Activated CD4-positive, alpha-beta T cell treated with anti-CD3 and anti-CD28 coated beads for 36 hours (primary cell): ENCODE measurements at regions not wholly inside any gene's neighbourhood (a gene's known extent, or its start where the extent isn't known, plus 50 kb on each side); places are given as distances from the start of the nearest gene placed in this dataset.

Experiments used
- ATAC-seq: fragments of 200-7000 bp; cut with Tn5 transposase; one replicate; pipeline ENCODE4 v1.10.0; 2021; ENCODE audit warnings: mild to moderate bottlenecking, moderate library complexity
- CTCF ChIA-PET: fragments of 350-600 bp; sonication (Branson Sonifier 250); formaldehyde crosslinking; loops from one replicate; lab custom pipeline; 2021; ENCODE audit warnings: antibody characterized with exemption; lab: Charles Lee
- POLR2A ChIA-PET: fragments of 350-600 bp; sonication (Branson Sonifier 250); formaldehyde crosslinking; loops from one replicate; lab custom pipeline; 2021; ENCODE audit warnings: antibody characterized with exemption, inconsistent platforms; lab: Charles Lee
- DNase-seq: peaks from one replicate; pipeline ENCODE4 v3.0.0-alpha.2; 2020
- H3K27ac Mint-ChIP-seq: one replicate; pipeline ENCODE4 v1.8.0; 2021; ENCODE audit warnings: mixed read lengths
- H3K27me3 Mint-ChIP-seq: one replicate; pipeline ENCODE4 v1.8.0; 2021; ENCODE audit warnings: mixed read lengths
- H3K36me3 Mint-ChIP-seq: one replicate; pipeline ENCODE4 v1.8.0; 2021; ENCODE audit warnings: low read depth, mixed read lengths
- H3K4me1 Mint-ChIP-seq: one replicate; pipeline ENCODE4 v1.8.0; 2021; ENCODE audit warnings: mixed read lengths
- H3K4me3 Mint-ChIP-seq: one replicate; pipeline ENCODE4 v1.8.0; 2021; ENCODE audit warnings: mild to moderate bottlenecking, moderate library complexity, mixed read lengths
- H3K9me3 Mint-ChIP-seq: one replicate; pipeline ENCODE4 v1.8.0; 2021; ENCODE audit warnings: low read depth, mixed read lengths
- intact Hi-C, 2 experiments: fragments of 100-400 bp; cut with DNase I in 1 of 2; cut with micrococcal nuclease in 1 of 2; formaldehyde crosslinking; loops; one replicate each; pipeline versions ENCODE4 v1.14.2 to v1.15.1; 2022 to 2024; cut with DNase I, micrococcal nuclease

- no peaks in the 10 kb centered on the region for H3K36me3 Mint-ChIP-seq
- CTCF ChIA-PET, result no interaction called here
- ATAC-seq, result no peak
- H3K9me3 Mint-ChIP-seq, result no peaks in the 10 kb centered on the region
- H3K27me3 Mint-ChIP-seq, result no peaks in the 10 kb centered on the region
- H3K4me1 Mint-ChIP-seq, result no peaks in the 10 kb centered on the region
- intact Hi-C loops, result no loop called here
- POLR2A ChIA-PET, result no interaction called here
- DNase-seq, result no peak
- no peak overlapping the region for H3K4me3 Mint-ChIP-seq
- H3K27ac Mint-ChIP-seq, result no peak overlapping the region
These were observed 1629.6 kb downstream of the FAM181B start for GRCh38 chr11:81104051-81104450.

GRCh38 chr11:81098471-81098870 lies 1635.2 kb downstream of the FAM181B start:
- ATAC-seq (no peak), DNase-seq (no peak)
- ChIA-PET POLR2A (no interaction called here), CTCF (no interaction called here)
- intact Hi-C loops, result no loop called here
- Mint-ChIP-seq H3K27ac (no peak overlapping the region), H3K4me1 (no peaks in the 10 kb centered on the region), H3K4me3 (no peak overlapping the region), H3K9me3 (no peaks in the 10 kb centered on the region), H3K27me3 (no peaks in the 10 kb centered on the region), H3K36me3 (no peaks in the 10 kb centered on the region)

- ATAC-seq (no peak), DNase-seq (no peak)
- peaks cover 6% of the 10 kb centered on the region for H3K9me3 Mint-ChIP-seq
- intact Hi-C loops, result no loop called here
- ChIA-PET POLR2A (no interaction called here), CTCF (no interaction called here)
- H3K4me1 Mint-ChIP-seq, result no peaks in the 10 kb centered on the region
- H3K27ac Mint-ChIP-seq, result no peak overlapping the region
- no peaks in the 10 kb centered on the region for H3K36me3 Mint-ChIP-seq
- no peaks in the 10 kb centered on the region for H3K27me3 Mint-ChIP-seq
- H3K4me3 Mint-ChIP-seq, result no peak overlapping the region
These were observed 1641.1 kb downstream of the FAM181B start for GRCh38 chr11:81092522-81092921.

GRCh38 chr11:81089242-81089641 lies 1644.4 kb downstream of the FAM181B start:
- peaks cover 7% of the 10 kb centered on the region for H3K9me3 Mint-ChIP-seq
- ATAC-seq, result no peak
- no peak overlapping the region for H3K27ac Mint-ChIP-seq
- no peaks in the 10 kb centered on the region for H3K36me3 Mint-ChIP-seq
- no peaks in the 10 kb centered on the region for H3K27me3 Mint-ChIP-seq
- no peak for DNase-seq
- ChIA-PET POLR2A (no interaction called here), CTCF (no interaction called here)
- H3K4me1 Mint-ChIP-seq, result no peaks in the 10 kb centered on the region
- no peak overlapping the region for H3K4me3 Mint-ChIP-seq
- intact Hi-C loops, result no loop called here

GRCh38 chr11:81080476-81080875 lies 1639.6 kb upstream of the TENM4 start:
- Mint-ChIP-seq H3K27ac (no peak overlapping the region), H3K36me3 (peaks cover 1% of the 10 kb centered on the region), H3K9me3 (peaks cover 8% of the 10 kb centered on the region), H3K4me1 (no peaks in the 10 kb centered on the region), H3K27me3 (no peaks in the 10 kb centered on the region), H3K4me3 (no peak overlapping the region)
- intact Hi-C loops, result no loop called here
- CTCF ChIA-PET, result no interaction called here
- POLR2A ChIA-PET, result no interaction called here
- ATAC-seq, result no peak
- DNase-seq, result no peak

- Mint-ChIP-seq H3K9me3 (peaks cover 10% of the 10 kb centered on the region), H3K27me3 (no peaks in the 10 kb centered on the region), H3K27ac (no peak overlapping the region), H3K4me1 (no peaks in the 10 kb centered on the region), H3K4me3 (no peak overlapping the region), H3K36me3 (no peaks in the 10 kb centered on the region)
- ATAC-seq, result no peak
- ChIA-PET CTCF (no interaction called here), POLR2A (no interaction called here)
- intact Hi-C loops, result no loop called here
- DNase-seq, result no peak
These were observed 1631.4 kb upstream of the TENM4 start for GRCh38 chr11:81072273-81072672.

GRCh38 chr11:81071606-81072005 lies 1630.8 kb upstream of the TENM4 start:
- no peak overlapping the region for H3K4me3 Mint-ChIP-seq
- H3K27ac Mint-ChIP-seq, result no peak overlapping the region
- DNase-seq (no peak), ATAC-seq (no peak)
- H3K4me1 Mint-ChIP-seq, result no peaks in the 10 kb centered on the region
- intact Hi-C loops, result no loop called here
- ChIA-PET POLR2A (no interaction called here), CTCF (no interaction called here)
- no peaks in the 10 kb centered on the region for H3K36me3 Mint-ChIP-seq
- H3K27me3 Mint-ChIP-seq, result no peaks in the 10 kb centered on the region
- peaks cover 10% of the 10 kb centered on the region for H3K9me3 Mint-ChIP-seq

- CTCF ChIA-PET, result no interaction called here
- H3K27ac Mint-ChIP-seq, result no peak overlapping the region
- POLR2A ChIA-PET, result no interaction called here
- DNase-seq (no peak), ATAC-seq (no peak)
- H3K36me3 Mint-ChIP-seq, result no peaks in the 10 kb centered on the region
- H3K4me1 Mint-ChIP-seq, result no peaks in the 10 kb centered on the region
- H3K27me3 Mint-ChIP-seq, result no peaks in the 10 kb centered on the region
- H3K9me3 Mint-ChIP-seq, result peaks cover 10% of the 10 kb centered on the region
- no peak overlapping the region for H3K4me3 Mint-ChIP-seq
- intact Hi-C loops, result no loop called here
These were observed 1630.1 kb upstream of the TENM4 start for GRCh38 chr11:81070948-81071347.

GRCh38 chr11:81059356-81059755 lies 1618.5 kb upstream of the TENM4 start:
- no peak overlapping the region for H3K27ac Mint-ChIP-seq
- intact Hi-C loops, result no loop called here
- CTCF ChIA-PET, result no interaction called here
- H3K9me3 Mint-ChIP-seq, result peaks cover 1% of the 10 kb centered on the region
- no peaks in the 10 kb centered on the region for H3K36me3 Mint-ChIP-seq
- no peak overlapping the region for H3K4me3 Mint-ChIP-seq
- POLR2A ChIA-PET, result no interaction called here
- DNase-seq, result no peak
- no peaks in the 10 kb centered on the region for H3K27me3 Mint-ChIP-seq
- ATAC-seq, result no peak
- H3K4me1 Mint-ChIP-seq, result no peaks in the 10 kb centered on the region

GRCh38 chr11:81052344-81053158 lies 1611.7 kb upstream of the TENM4 start:
- peaks cover 1% of the 10 kb centered on the region for H3K9me3 Mint-ChIP-seq
- H3K27ac Mint-ChIP-seq, result no peak overlapping the region
- DNase-seq (no peak), ATAC-seq (no peak)
- intact Hi-C loops, result no loop called here
- H3K4me1 Mint-ChIP-seq, result no peaks in the 10 kb centered on the region
- no peaks in the 10 kb centered on the region for H3K36me3 Mint-ChIP-seq
- POLR2A ChIA-PET, result no interaction called here
- no peak overlapping the region for H3K4me3 Mint-ChIP-seq
- H3K27me3 Mint-ChIP-seq, result no peaks in the 10 kb centered on the region
- CTCF ChIA-PET, result no interaction called here

- DNase-seq (no peak), ATAC-seq (no peak)
- no peak overlapping the region for H3K27ac Mint-ChIP-seq
- peaks cover 21% of the 10 kb centered on the region for H3K9me3 Mint-ChIP-seq
- intact Hi-C loops, result no loop called here
- H3K4me3 Mint-ChIP-seq, result no peak overlapping the region
- ChIA-PET POLR2A (no interaction called here), CTCF (no interaction called here)
- H3K27me3 Mint-ChIP-seq, result no peaks in the 10 kb centered on the region
- H3K36me3 Mint-ChIP-seq, result no peaks in the 10 kb centered on the region
- no peaks in the 10 kb centered on the region for H3K4me1 Mint-ChIP-seq
These were observed 1599.2 kb upstream of the TENM4 start for GRCh38 chr11:81039916-81040524.

GRCh38 chr11:81036168-81036870 lies 1595.5 kb upstream of the TENM4 start:
- Mint-ChIP-seq H3K9me3 (peaks cover 25% of the 10 kb centered on the region), H3K27ac (no peak overlapping the region), H3K4me3 (no peak overlapping the region), H3K4me1 (no peaks in the 10 kb centered on the region), H3K36me3 (no peaks in the 10 kb centered on the region), H3K27me3 (no peaks in the 10 kb centered on the region)
- ATAC-seq (no peak), DNase-seq (no peak)
- intact Hi-C loops, result no loop called here
- ChIA-PET CTCF (no interaction called here), POLR2A (no interaction called here)
